CD14-positive monocyte (primary cell): ENCODE measurements at regions not wholly inside any gene's neighbourhood (a gene's known extent, or its start where the extent isn't known, plus 50 kb on each side); places are given as distances from the start of the nearest gene placed in this dataset.

Source experiments
- DNase-seq, 3 donors: peaks; one replicate each; pipeline ENCODE4 v3.0.0-alpha.2; 2011 to 2022
- H2AFZ ChIP-seq: 2 replicates; pipeline ENCODE4 v1.6.0; 2012; ENCODE audit warnings: mild to moderate bottlenecking, low read depth, low read length, inconsistent platforms; ENCODE audit not compliant: insufficient read depth, poor library complexity, severe bottlenecking
- H3K27ac ChIP-seq, 2 donors: 1 replicate in 1 of 2; 2 replicates in 1 of 2; pipeline ENCODE4 v1.5.1; 2012 to 2013; ENCODE audit warnings: low read length in 2 of 2, control low read depth in 1 of 2, inconsistent platforms in 1 of 2, low read depth in 1 of 2, mild to moderate bottlenecking in 1 of 2
- H3K27me3 ChIP-seq, 2 donors: one replicate each; pipeline versions ENCODE4 v1.6.0 to v1.6.1; 2011 to 2013; ENCODE audit warnings: low read length in 2 of 2; ENCODE audit not compliant: control insufficient read depth in 2 of 2, insufficient read depth in 2 of 2
- H3K36me3 ChIP-seq, 2 donors: replicated peaks in 1 of 2; 1 replicate in 1 of 2; 2 replicates in 1 of 2; pipeline versions ENCODE4 v1.5.1 to v1.6.1; 2012 to 2013; ENCODE audit warnings: low read length in 2 of 2, control low read depth in 1 of 2, inconsistent platforms in 1 of 2, mild to moderate bottlenecking in 1 of 2; ENCODE audit not compliant: insufficient read depth in 2 of 2, control insufficient read depth in 1 of 2
- H3K4me1 ChIP-seq, 2 donors: 1 replicate in 1 of 2; 2 replicates in 1 of 2; pipeline versions ENCODE4 v1.5.1 to v1.6.1; 2012 to 2013; ENCODE audit warnings: low read length in 2 of 2, control low read depth in 1 of 2, inconsistent platforms in 1 of 2, mild to moderate bottlenecking in 1 of 2, moderate library complexity in 1 of 2; ENCODE audit not compliant: insufficient read depth in 2 of 2, control insufficient read depth in 1 of 2
- H3K4me2 ChIP-seq: replicated peaks from 2 replicates; pipeline ENCODE3; 2012; ENCODE audit warnings: low read length, moderate library complexity, mild to moderate bottlenecking; ENCODE audit not compliant: poor library complexity, severe bottlenecking; ENCODE audit errors: extremely low read depth
- H3K4me3 ChIP-seq, 3 experiments: fragments of 200-600 bp in 1 of 3; sonication (generic) in 1 of 3; replicated peaks in 1 of 3; 1 replicate in 2 of 3; 2 replicates in 1 of 3; pipeline ENCODE4 v1.5.1; 2011 to 2013; ENCODE audit warnings: low read length in 3 of 3, mild to moderate bottlenecking in 3 of 3, control low read depth in 2 of 3, low read depth in 2 of 3, inconsistent platforms in 1 of 3, moderate library complexity in 1 of 3
- H3K79me2 ChIP-seq: 2 replicates; pipeline ENCODE4 v1.6.0; 2012; ENCODE audit warnings: mild to moderate bottlenecking, control low read depth, inconsistent platforms, low read length, moderate library complexity; ENCODE audit not compliant: insufficient read depth
- H3K9ac ChIP-seq: 2 replicates; pipeline ENCODE4 v1.6.0; 2017; ENCODE audit warnings: low read length, mild to moderate bottlenecking; ENCODE audit not compliant: insufficient read depth, poor library complexity, severe bottlenecking
- H3K9me3 ChIP-seq, 2 donors: replicated peaks in 1 of 2; 1 replicate in 1 of 2; 2 replicates in 1 of 2; pipeline versions ENCODE4 v1.5.1 to v1.6.1; 2012 to 2013; ENCODE audit warnings: low read length in 2 of 2, control low read depth in 1 of 2; ENCODE audit not compliant: control insufficient read depth in 1 of 2, insufficient read depth in 1 of 2
- H4K20me1 ChIP-seq: 2 replicates; pipeline ENCODE4 v1.6.0; 2012; ENCODE audit warnings: mild to moderate bottlenecking, low read length, control low read depth, moderate library complexity; ENCODE audit not compliant: insufficient read depth
- H3K27ac Mint-ChIP-seq, 7 donors: one replicate each; pipeline ENCODE4 v1.8.0; 2020; ENCODE audit warnings: mild to moderate bottlenecking in 7 of 7, mixed read lengths in 7 of 7, moderate library complexity in 6 of 7, inconsistent platforms in 2 of 7
- H3K27me3 Mint-ChIP-seq, 3 donors: one replicate each; pipeline ENCODE4 v1.8.0; 2021 to 2022; ENCODE audit warnings: low read depth in 3 of 3, mild to moderate bottlenecking in 3 of 3, mixed read lengths in 3 of 3, moderate library complexity in 3 of 3, inconsistent platforms in 1 of 3
- H3K36me3 Mint-ChIP-seq, 2 donors: one replicate each; pipeline ENCODE4 v1.8.0; 2020; ENCODE audit warnings: mixed read lengths in 2 of 2, inconsistent platforms in 1 of 2, mild to moderate bottlenecking in 1 of 2
- H3K4me1 Mint-ChIP-seq: one replicate; pipeline ENCODE4 v1.8.0; 2020; ENCODE audit warnings: mild to moderate bottlenecking, mixed read lengths
- H3K4me3 Mint-ChIP-seq, 2 donors: one replicate each; pipeline ENCODE4 v1.8.0; 2020; ENCODE audit warnings: mild to moderate bottlenecking in 2 of 2, mixed read lengths in 2 of 2, moderate library complexity in 1 of 2
- H3K9me3 Mint-ChIP-seq, 7 donors: one replicate each; pipeline ENCODE4 v1.8.0; 2020 to 2022; ENCODE audit warnings: mixed read lengths in 7 of 7, mild to moderate bottlenecking in 6 of 7, moderate library complexity in 6 of 7, inconsistent platforms in 2 of 7
- CTCF ChIP-seq: fragments of 200-600 bp; IDR thresholded peaks from one replicate; pipeline ENCODE4 v1.8.0; 2022; ENCODE audit warnings: antibody characterized with exemption, mild to moderate bottlenecking
- WGBS: methylation state at CpG from one replicate; pipeline ENCODE4 v1.1.5; 2013; ENCODE audit warnings: missing lambda C conversion rate; ENCODE audit not compliant: insufficient coverage; 5-methylcytosine and 5-hydroxymethylcytosine counted together
- intact Hi-C, 2 donors: fragments of 100-400 bp; cut with micrococcal nuclease; formaldehyde crosslinking; loops; one replicate each; pipeline versions ENCODE4 v1.15.0 to v1.15.1; 2023

- no peaks in the 10 kb centered on the region for H3K36me3 Mint-ChIP-seq
- H3K27ac Mint-ChIP-seq = no peak overlapping the region
- H3K27me3 Mint-ChIP-seq = no peaks in the 10 kb centered on the region
- H3K4me2 ChIP-seq = no peak overlapping the region
- H3K27ac ChIP-seq = no peak overlapping the region
- no peaks in the 10 kb centered on the region for H3K4me1 ChIP-seq
- TF ChIP-seq CTCF = no peak
- peaks cover 0 to 4% (median 0%) of the 10 kb centered on the region in 7 donors for H3K9me3 Mint-ChIP-seq
- no CpG with 5 or more reads among the region's 1 CpG for WGBS
- no peak overlapping the region for H3K9ac ChIP-seq
- H3K4me3 ChIP-seq = no peak overlapping the region
- peaks cover 0 to 3% of the 10 kb centered on the region in 2 donors for H3K9me3 ChIP-seq
- no peak for DNase-seq
- no peaks in the 10 kb centered on the region for H3K4me1 Mint-ChIP-seq
- no peak overlapping the region for H3K4me3 Mint-ChIP-seq
- H3K79me2 ChIP-seq = no peaks in the 10 kb centered on the region
- intact Hi-C loops = loop anchor here in 1 of 2 donors (10.0 kb wide), 1 partner anchor 706 kb away; no protein-coding TSS in a partner anchor
- H3K27me3 ChIP-seq = no peaks in the 10 kb centered on the region
- H4K20me1 ChIP-seq = no peaks in the 10 kb centered on the region
- no peak overlapping the region for H2AFZ ChIP-seq
- H3K36me3 ChIP-seq = no peaks in the 10 kb centered on the region
Measured at GRCh38 chr11:29438815-29439214, 578.0 kb downstream of the KCNA4 start.

- H3K36me3 Mint-ChIP-seq = no peaks in the 10 kb centered on the region
- H3K27me3 Mint-ChIP-seq = peaks cover 0 to 2% (median 1%) of the 10 kb centered on the region in 3 donors
- TF ChIP-seq CTCF = no peak
- H3K27ac Mint-ChIP-seq = no peak overlapping the region
- Histone ChIP-seq H3K36me3 (no peaks in the 10 kb centered on the region), H3K4me1 (no peaks in the 10 kb centered on the region), H3K4me2 (no peak overlapping the region), H3K27ac (no peak overlapping the region), H3K79me2 (no peaks in the 10 kb centered on the region), H2AFZ (no peak overlapping the region), H3K9ac (no peak overlapping the region), H3K4me3 (no peak overlapping the region), H3K27me3 (no peaks in the 10 kb centered on the region), H4K20me1 (no peaks in the 10 kb centered on the region), H3K9me3 (no peaks in the 10 kb centered on the region)
- no CpG with 5 or more reads among the region's 1 CpG for WGBS
- intact Hi-C loops = loop anchor here in 1 of 2 donors (10.0 kb wide), 1 partner anchor 709 kb away; no protein-coding TSS in a partner anchor
- DNase-seq = no peak
- H3K4me1 Mint-ChIP-seq = no peaks in the 10 kb centered on the region
- H3K9me3 Mint-ChIP-seq = no peaks in the 10 kb centered on the region
- no peak overlapping the region for H3K4me3 Mint-ChIP-seq
Measured at GRCh38 chr11:29435421-29435820, 581.4 kb downstream of the KCNA4 start.
